ENCODE measurements at regions not wholly inside any gene's neighbourhood (a gene's known extent, or its start where the extent isn't known, plus 50 kb on each side); places are given as distances from the start of the nearest gene placed in this dataset.
A peak's percentile ranks its signal among the peaks of the same experiment; 100 is the strongest.

GRCh38 chr2:217685255-217685605 is 317.6 kb downstream of the TNS1 start (continued):
- TF ChIP-seq DDIT3 (CRISPR knock-in tag; IDR thresholded peaks at IDR 0.05) (no peak), FOXJ3 (CRISPR knock-in tag; IDR thresholded peaks at IDR 0.05; ENCODE audit: borderline replicate concordance) (peak; percentile 52; the same call in 1 of the 2 replicates), ZMYM3 (CRISPR knock-in tag; IDR thresholded peaks at IDR 0.05) (no peak), CEBPG (CRISPR knock-in tag; IDR thresholded peaks at IDR 0.05) (peak; percentile 90), ATF4 (CRISPR knock-in tag; IDR thresholded peaks at IDR 0.05) (peak in 1 of 2 experiments; percentile 98; a peak in 2 of 4 replicates), FOXK1 (CRISPR knock-in tag; IDR thresholded peaks at IDR 0.05; ENCODE audit: borderline replicate concordance, low read depth) (peak; percentile 49; the same call in 1 of the 2 replicates), PLSCR1 (CRISPR knock-in tag; IDR thresholded peaks at IDR 0.05; ENCODE audit: borderline replicate concordance) (no peak), PITX1 (CRISPR knock-in tag; IDR thresholded peaks at IDR 0.05) (peak; percentile 93), CEBPB (IDR thresholded peaks at IDR 0.05; ENCODE audit: borderline replicate concordance, low read depth, low read length) (peak; percentile 93), RFXAP (CRISPR knock-in tag; IDR thresholded peaks at IDR 0.05; ENCODE audit: borderline replicate concordance) (no peak), ZNF563 (CRISPR knock-in tag; IDR thresholded peaks at IDR 0.05) (no peak), KLF6 (CRISPR knock-in tag; IDR thresholded peaks at IDR 0.05) (peak; percentile 61; the same call in 1 of the 2 replicates), GTF3A (CRISPR knock-in tag; conservative IDR thresholded peaks at IDR 0.05) (no peak), KLF16 (CRISPR knock-in tag; IDR thresholded peaks at IDR 0.05) (peak in 1 of 2 experiments; percentile 67; a peak in 1 of 4 replicates), ZNF12 (CRISPR knock-in tag; IDR thresholded peaks at IDR 0.05) (peak; percentile 65; the same call in 1 of the 2 replicates), U2AF2 (IDR thresholded peaks at IDR 0.05; ENCODE audit: low read depth, low read length) (no peak), MYPOP (CRISPR knock-in tag; IDR thresholded peaks at IDR 0.05) (peak; percentile 23; the same call in 1 of the 2 replicates), ARID2 (CRISPR knock-in tag; IDR thresholded peaks at IDR 0.05; ENCODE audit: borderline replicate concordance) (no peak), HNF1A (IDR thresholded peaks at IDR 0.05; ENCODE audit: low read depth) (no peak), HNF1A (CRISPR knock-in tag; IDR thresholded peaks at IDR 0.05; ENCODE audit: borderline replicate concordance) (no peak), CSRNP1 (CRISPR knock-in tag; IDR thresholded peaks at IDR 0.05) (no peak), ZNF879 (CRISPR knock-in tag; IDR thresholded peaks at IDR 0.05) (no peak), BCL6 (CRISPR knock-in tag; IDR thresholded peaks at IDR 0.05) (peak; percentile 55; the same call in 1 of the 2 replicates)
